ENCODE measurements at regions not wholly inside any gene's neighbourhood (a gene's known extent, or its start where the extent isn't known, plus 50 kb on each side); places are given as distances from the start of the nearest gene placed in this dataset.

DNA sequence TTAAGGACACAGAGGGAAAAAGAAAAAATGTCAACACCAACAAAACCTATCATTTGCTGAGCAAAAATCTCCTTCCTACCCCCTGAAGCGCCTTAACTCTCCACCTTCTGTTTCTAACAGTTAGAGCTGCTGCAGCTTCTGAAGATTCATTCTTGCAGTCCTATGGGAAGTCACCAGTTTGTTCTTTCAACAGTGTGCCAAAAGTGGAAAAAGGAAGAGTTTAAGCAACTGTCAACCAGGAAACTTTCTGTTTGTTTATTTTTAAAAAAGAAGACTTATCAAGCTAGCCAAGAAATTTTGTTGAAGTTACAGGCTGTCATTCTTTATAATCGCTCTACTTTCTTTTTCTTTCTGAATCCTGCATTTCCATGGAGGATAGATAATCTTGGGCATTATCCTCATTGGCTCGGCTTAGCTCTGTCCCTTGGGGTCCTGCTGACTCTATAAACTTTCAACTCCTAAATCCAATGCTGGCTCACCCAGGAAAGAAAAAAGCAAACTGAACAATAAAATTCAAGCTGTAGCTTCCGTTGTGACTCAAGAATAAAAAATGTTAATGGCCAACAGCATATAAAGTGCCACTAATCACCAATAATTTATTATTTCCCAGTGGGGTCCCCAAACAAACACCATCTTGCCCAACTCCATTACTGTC lies 172.8 kb upstream of the CITED2 start:
- intact Hi-C loops (cut with micrococcal nuclease; ENCODE audit: unreplicated experiment): no loop called here
- no peak overlapping the region for H3K4me2 ChIP-seq

DNA sequence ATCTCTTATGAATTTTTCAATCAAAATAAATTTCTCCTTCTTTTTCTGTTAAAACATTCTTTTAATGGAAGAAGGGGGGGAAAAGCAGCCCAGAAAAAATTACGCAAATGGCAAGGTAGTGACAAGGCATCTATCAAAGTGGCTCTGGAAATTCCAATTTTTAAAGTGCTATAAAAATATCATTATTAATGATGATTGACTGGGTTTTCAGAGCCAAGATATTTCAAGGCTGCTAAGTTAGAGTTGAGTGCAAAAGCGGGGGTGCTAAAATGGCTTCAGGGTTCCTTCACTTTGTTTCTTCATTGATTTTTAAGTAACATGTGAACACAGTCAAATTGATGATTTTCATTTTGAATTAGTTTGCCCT lies 171.6 kb upstream of the CITED2 start:
- no peak overlapping the region for H3K4me3 ChIP-seq
- no peaks in the 10 kb centered on the region for H3K9me2 ChIP-seq (ENCODE audit: insufficient read depth)
- no peak overlapping the region for H2AFZ ChIP-seq
- no peaks in the 10 kb centered on the region for H3K4me1 ChIP-seq (replicated peaks; ENCODE audit: insufficient read depth)
- H3K36me3 ChIP-seq (ENCODE audit: low read depth): no peaks in the 10 kb centered on the region
- TF ChIP-seq, protein P1, sequence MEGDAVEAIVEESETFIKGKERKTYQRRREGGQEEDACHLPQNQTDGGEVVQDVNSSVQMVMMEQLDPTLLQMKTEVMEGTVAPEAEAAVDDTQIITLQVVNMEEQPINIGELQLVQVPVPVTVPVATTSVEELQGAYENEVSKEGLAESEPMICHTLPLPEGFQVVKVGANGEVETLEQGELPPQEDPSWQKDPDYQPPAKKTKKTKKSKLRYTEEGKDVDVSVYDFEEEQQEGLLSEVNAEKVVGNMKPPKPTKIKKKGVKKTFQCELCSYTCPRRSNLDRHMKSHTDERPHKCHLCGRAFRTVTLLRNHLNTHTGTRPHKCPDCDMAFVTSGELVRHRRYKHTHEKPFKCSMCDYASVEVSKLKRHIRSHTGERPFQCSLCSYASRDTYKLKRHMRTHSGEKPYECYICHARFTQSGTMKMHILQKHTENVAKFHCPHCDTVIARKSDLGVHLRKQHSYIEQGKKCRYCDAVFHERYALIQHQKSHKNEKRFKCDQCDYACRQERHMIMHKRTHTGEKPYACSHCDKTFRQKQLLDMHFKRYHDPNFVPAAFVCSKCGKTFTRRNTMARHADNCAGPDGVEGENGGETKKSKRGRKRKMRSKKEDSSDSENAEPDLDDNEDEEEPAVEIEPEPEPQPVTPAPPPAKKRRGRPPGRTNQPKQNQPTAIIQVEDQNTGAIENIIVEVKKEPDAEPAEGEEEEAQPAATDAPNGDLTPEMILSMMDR (conservative IDR thresholded peaks at IDR 0.05): no peak
- no peak for TF ChIP-seq EZH2 (IDR thresholded peaks at IDR 0.05; ENCODE audit: low read depth)
- H3K27ac ChIP-seq: no peak overlapping the region
- BruUV-seq (replicated peaks): no TSS peak
- no peaks in the 10 kb centered on the region for H3K79me2 ChIP-seq (ENCODE audit: low read depth)
- H3K9me3 ChIP-seq (ENCODE audit: insufficient read depth, low read depth): peaks cover 3% of the 10 kb centered on the region; the same call in 1 of the 2 replicates
- H3K4me2 ChIP-seq: no peak overlapping the region
- H3F3A ChIP-seq (ENCODE audit: insufficient read depth, low read depth): no peaks in the 10 kb centered on the region
- H4K20me1 ChIP-seq (ENCODE audit: insufficient read depth): no peaks in the 10 kb centered on the region
- H3K27me3 ChIP-seq (ENCODE audit: insufficient read depth, low read depth): no peaks in the 10 kb centered on the region
- CTCF ChIA-PET: no interaction called here
- POLR2A ChIA-PET (ENCODE audit: unreplicated experiment): no interaction called here
- no peak for DNase-seq
- intact Hi-C loops (cut with micrococcal nuclease; ENCODE audit: unreplicated experiment): no loop called here

More for the DNA sequence above, 172.8 kb upstream of the CITED2 start:
- no TSS peak for BruUV-seq (replicated peaks)
- Histone ChIP-seq H3K4me1 (replicated peaks; ENCODE audit: insufficient read depth) (no peaks in the 10 kb centered on the region), H3K9me2 (ENCODE audit: insufficient read depth) (no peaks in the 10 kb centered on the region), H3K4me3 (no peak overlapping the region), H3K36me3 (ENCODE audit: low read depth) (no peaks in the 10 kb centered on the region), H2AFZ (no peak overlapping the region), H3K9me3 (ENCODE audit: insufficient read depth, low read depth) (peaks cover 3% of the 10 kb centered on the region; the same call in 1 of the 2 replicates), H3K79me2 (ENCODE audit: low read depth) (no peaks in the 10 kb centered on the region), H3F3A (ENCODE audit: insufficient read depth, low read depth) (no peaks in the 10 kb centered on the region), H3K27ac (no peak overlapping the region), H4K20me1 (ENCODE audit: insufficient read depth) (no peaks in the 10 kb centered on the region), H3K27me3 (ENCODE audit: insufficient read depth, low read depth) (no peaks in the 10 kb centered on the region)
- ChIA-PET CTCF (no interaction called here), POLR2A (ENCODE audit: unreplicated experiment) (no interaction called here)
- DNase-seq: no peak
- no peak for TF ChIP-seq EZH2 (IDR thresholded peaks at IDR 0.05; ENCODE audit: low read depth)
- TF ChIP-seq, protein P1 (conservative IDR thresholded peaks at IDR 0.05): no peak

DNA sequence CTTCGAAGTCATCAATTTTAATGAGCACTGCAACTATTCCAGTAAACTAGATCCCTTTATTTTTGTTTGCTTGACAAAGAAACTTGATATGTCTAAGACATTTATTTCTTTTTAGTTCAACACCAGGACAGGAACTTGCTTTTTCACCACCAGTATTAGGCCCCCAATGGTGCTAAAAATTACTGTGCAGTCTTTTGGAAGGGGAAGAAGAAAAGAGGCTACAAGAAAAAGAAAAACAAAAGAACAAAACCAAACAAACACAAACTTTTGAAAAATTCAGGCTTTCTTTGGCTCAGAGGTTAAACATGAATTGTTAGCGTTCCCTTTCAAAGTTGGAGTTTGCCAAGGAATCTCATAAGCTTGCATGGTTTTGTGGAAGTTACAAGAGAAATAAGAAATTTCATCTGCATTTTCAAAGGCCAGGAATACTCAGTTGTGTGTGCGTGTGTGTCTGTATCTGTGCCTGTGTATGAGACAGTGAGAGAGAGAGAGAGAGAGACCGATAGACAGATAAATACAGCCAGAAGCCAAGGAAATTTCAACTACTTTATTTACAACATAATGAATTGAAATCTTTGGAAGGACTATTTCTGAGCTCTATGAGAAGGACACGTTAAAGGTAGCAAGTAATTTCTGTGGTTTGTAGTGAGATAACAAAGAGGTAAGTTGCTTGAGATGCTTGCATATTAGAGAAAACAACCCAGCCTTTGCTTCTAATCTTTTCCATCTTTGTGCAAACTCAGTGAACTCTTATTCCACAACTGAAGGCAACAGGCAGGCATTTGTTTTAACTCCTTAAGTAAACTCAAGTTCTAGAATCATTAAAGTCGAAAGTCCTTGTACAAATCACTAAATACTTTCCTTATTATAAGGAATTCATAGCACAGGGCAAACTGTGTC lies 171.0 kb upstream of the CITED2 start:
- no peaks in the 10 kb centered on the region for H3K9me2 ChIP-seq (ENCODE audit: insufficient read depth)
- no TSS peak for BruUV-seq (replicated peaks)
- POLR2A ChIA-PET (ENCODE audit: unreplicated experiment): interaction anchor here (0.7 kb wide), 1 partner anchor 1313 kb away, joined by 4 read pairs; no protein-coding TSS in a partner anchor

More for the DNA sequence above, 171.0 kb upstream of the CITED2 start:
- no peak for DNase-seq
- H3K4me1 ChIP-seq (replicated peaks; ENCODE audit: insufficient read depth): peaks cover 4% of the 10 kb centered on the region; the same call in 1 of the 2 replicates
- no peaks in the 10 kb centered on the region for H3K79me2 ChIP-seq (ENCODE audit: low read depth)
- H3K4me3 ChIP-seq: no peak overlapping the region
- H3K27me3 ChIP-seq (ENCODE audit: insufficient read depth, low read depth): no peaks in the 10 kb centered on the region
- H3K36me3 ChIP-seq (ENCODE audit: low read depth): no peaks in the 10 kb centered on the region
- TF ChIP-seq, protein P1 (conservative IDR thresholded peaks at IDR 0.05): no peak
- TF ChIP-seq EZH2 (IDR thresholded peaks at IDR 0.05; ENCODE audit: low read depth): no peak
- CTCF ChIA-PET: no interaction called here
- H3K27ac ChIP-seq: no peak overlapping the region
- H3K4me2 ChIP-seq: no peak overlapping the region
- H2AFZ ChIP-seq: no peak overlapping the region
- no peaks in the 10 kb centered on the region for H3F3A ChIP-seq (ENCODE audit: insufficient read depth, low read depth)
- H4K20me1 ChIP-seq (ENCODE audit: insufficient read depth): no peaks in the 10 kb centered on the region
- peaks cover 3% of the 10 kb centered on the region; the same call in 1 of the 2 replicates for H3K9me3 ChIP-seq (ENCODE audit: insufficient read depth, low read depth)
- intact Hi-C loops (cut with micrococcal nuclease; ENCODE audit: unreplicated experiment): no loop called here

Measured in PC-9 (cell line).